Panc1 (cell line): ENCODE measurements at regions not wholly inside any gene's neighbourhood (a gene's known extent, or its start where the extent isn't known, plus 50 kb on each side); places are given as distances from the start of the nearest gene placed in this dataset.

ENCODE experiments used
- ATAC-seq: fragments of 200-7000 bp; cut with Tn5 transposase; 2 replicates; pipeline ENCODE4 v1.9.1; 2020; ENCODE audit warnings: mild to moderate bottlenecking, moderate library complexity
- BruUV-seq: library from RNA; stranded (reverse); fragments of 400-500 nt; replicated peaks from 2 replicates; lab custom pipeline; 2021; lab: Mats Ljungman, UMichigan
- CTCF ChIA-PET: fragments of 300-600 bp; sonication (Branson Sonifier 250); formaldehyde crosslinking; loops from one replicate; lab custom pipeline; 2022; ENCODE audit warnings: antibody characterized with exemption; lab: Charles Lee
- POLR2A ChIA-PET: fragments of 300-600 bp; sonication (Branson Sonifier 250); formaldehyde crosslinking; loops from one replicate; lab custom pipeline; 2022; ENCODE audit warnings: antibody characterized with exemption; lab: Charles Lee
- DNase-seq: peaks from one replicate; pipeline ENCODE4 v3.0.0-alpha.2; 2010; ENCODE audit warnings: low read depth, low spot score
- H3K27ac ChIP-seq: 2 replicates; pipeline ENCODE4 v1.5.1; 2011; ENCODE audit warnings: mild to moderate bottlenecking, low read length, inconsistent platforms
- H3K27me3 ChIP-seq: fragments of 200-500 bp; sonication (Bioruptor generic); 2 replicates; pipeline ENCODE4 v1.6.0; 2014; ENCODE audit warnings: low read length, inconsistent platforms; ENCODE audit not compliant: control insufficient read depth, insufficient read depth
- H3K36me3 ChIP-seq: fragments of 200-500 bp; sonication (Bioruptor generic); 2 replicates; pipeline ENCODE4 v1.5.1; 2014; ENCODE audit warnings: inconsistent platforms, mild to moderate bottlenecking, low read length, moderate library complexity; ENCODE audit not compliant: control insufficient read depth, insufficient read depth
- H3K4me1 ChIP-seq: 2 replicates; pipeline ENCODE4 v1.5.1; 2011; ENCODE audit warnings: inconsistent platforms, mild to moderate bottlenecking, low read length, moderate library complexity; ENCODE audit not compliant: control insufficient read depth, insufficient read depth
- H3K4me3 ChIP-seq, 2 experiments: 2 replicates each; pipeline ENCODE4 v1.5.1; 2011 to 2012; ENCODE audit warnings: low read depth in 2 of 2, low read length in 2 of 2, mild to moderate bottlenecking in 2 of 2, inconsistent platforms in 1 of 2, moderate library complexity in 1 of 2
- H3K9me3 ChIP-seq: fragments of 200-500 bp; sonication (Bioruptor generic); 2 replicates; pipeline ENCODE4 v1.5.1; 2014; ENCODE audit warnings: low read depth, mild to moderate bottlenecking, inconsistent platforms, low read length, moderate library complexity; ENCODE audit not compliant: control insufficient read depth, insufficient read depth
- POLR2AphosphoS5 ChIP-seq: IDR thresholded peaks from 2 replicates; pipeline ENCODE4 v1.6.1; 2012; ENCODE audit warnings: mild to moderate bottlenecking, low read depth, low read length, moderate library complexity
- SIN3A ChIP-seq: IDR thresholded peaks from 2 replicates; pipeline ENCODE4 v1.6.1; 2012; ENCODE audit warnings: low read depth, mild to moderate bottlenecking, low read length, moderate library complexity, borderline replicate concordance; ENCODE audit not compliant: insufficient read depth
- TCF7L2 ChIP-seq: IDR thresholded peaks from 2 replicates; pipeline ENCODE4 v1.6.1; 2011; ENCODE audit warnings: mild to moderate bottlenecking, low read depth, low read length, inconsistent platforms
- in situ Hi-C: cut with HindIII; loops from 2 replicates; pipeline ENCODE4 v1.10.0; 2016; ENCODE audit warnings: low sequenced_read_pairs, low pct_unique_long_range_greater_than_20kb
- intact Hi-C: fragments of 100-400 bp; cut with micrococcal nuclease; formaldehyde crosslinking; loops from one replicate; pipeline ENCODE4 v1.10.0; 2022; ENCODE audit not compliant: unreplicated experiment
- TF ChIP-seq, protein P1 (sequence below): fragments of 450-650 bp; IDR thresholded peaks from 2 replicates; pipeline ENCODE4 v1.5.1; 2017; ENCODE audit warnings: mild to moderate bottlenecking
- TF ChIP-seq, protein P2 (sequence below), 2 experiments: IDR thresholded peaks; 2 replicates each; pipeline ENCODE4 v1.6.1; 2011 to 2012; ENCODE audit warnings: low read depth in 2 of 2, control low read depth in 1 of 2, low read length in 1 of 2, mild to moderate bottlenecking in 1 of 2, moderate library complexity in 1 of 2; ENCODE audit not compliant: insufficient read depth in 1 of 2

DNA sequence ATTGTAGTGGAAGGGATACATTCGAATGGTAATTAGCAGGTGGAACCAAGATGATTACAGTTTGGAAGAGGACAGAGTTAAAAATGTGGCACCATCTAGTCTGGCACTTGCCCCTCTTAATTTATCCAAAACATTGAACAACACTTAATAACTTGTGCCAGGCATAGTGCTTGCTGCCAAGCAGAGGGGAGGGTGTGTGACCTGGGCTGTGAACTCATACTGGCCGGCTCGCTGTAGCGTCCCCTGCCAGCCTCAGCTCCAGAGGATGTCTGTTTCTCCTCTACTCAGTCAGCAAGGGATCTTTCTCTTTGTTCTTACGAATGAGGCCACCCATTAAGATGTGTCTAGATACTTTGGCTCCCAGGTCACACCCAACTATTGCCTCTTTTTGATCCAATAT lies 179.4 kb upstream of the INHBA start:
- no peak for TF ChIP-seq POLR2AphosphoS5
- TF ChIP-seq, protein P1, sequence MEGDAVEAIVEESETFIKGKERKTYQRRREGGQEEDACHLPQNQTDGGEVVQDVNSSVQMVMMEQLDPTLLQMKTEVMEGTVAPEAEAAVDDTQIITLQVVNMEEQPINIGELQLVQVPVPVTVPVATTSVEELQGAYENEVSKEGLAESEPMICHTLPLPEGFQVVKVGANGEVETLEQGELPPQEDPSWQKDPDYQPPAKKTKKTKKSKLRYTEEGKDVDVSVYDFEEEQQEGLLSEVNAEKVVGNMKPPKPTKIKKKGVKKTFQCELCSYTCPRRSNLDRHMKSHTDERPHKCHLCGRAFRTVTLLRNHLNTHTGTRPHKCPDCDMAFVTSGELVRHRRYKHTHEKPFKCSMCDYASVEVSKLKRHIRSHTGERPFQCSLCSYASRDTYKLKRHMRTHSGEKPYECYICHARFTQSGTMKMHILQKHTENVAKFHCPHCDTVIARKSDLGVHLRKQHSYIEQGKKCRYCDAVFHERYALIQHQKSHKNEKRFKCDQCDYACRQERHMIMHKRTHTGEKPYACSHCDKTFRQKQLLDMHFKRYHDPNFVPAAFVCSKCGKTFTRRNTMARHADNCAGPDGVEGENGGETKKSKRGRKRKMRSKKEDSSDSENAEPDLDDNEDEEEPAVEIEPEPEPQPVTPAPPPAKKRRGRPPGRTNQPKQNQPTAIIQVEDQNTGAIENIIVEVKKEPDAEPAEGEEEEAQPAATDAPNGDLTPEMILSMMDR: no peak
- TF ChIP-seq, protein P2, sequence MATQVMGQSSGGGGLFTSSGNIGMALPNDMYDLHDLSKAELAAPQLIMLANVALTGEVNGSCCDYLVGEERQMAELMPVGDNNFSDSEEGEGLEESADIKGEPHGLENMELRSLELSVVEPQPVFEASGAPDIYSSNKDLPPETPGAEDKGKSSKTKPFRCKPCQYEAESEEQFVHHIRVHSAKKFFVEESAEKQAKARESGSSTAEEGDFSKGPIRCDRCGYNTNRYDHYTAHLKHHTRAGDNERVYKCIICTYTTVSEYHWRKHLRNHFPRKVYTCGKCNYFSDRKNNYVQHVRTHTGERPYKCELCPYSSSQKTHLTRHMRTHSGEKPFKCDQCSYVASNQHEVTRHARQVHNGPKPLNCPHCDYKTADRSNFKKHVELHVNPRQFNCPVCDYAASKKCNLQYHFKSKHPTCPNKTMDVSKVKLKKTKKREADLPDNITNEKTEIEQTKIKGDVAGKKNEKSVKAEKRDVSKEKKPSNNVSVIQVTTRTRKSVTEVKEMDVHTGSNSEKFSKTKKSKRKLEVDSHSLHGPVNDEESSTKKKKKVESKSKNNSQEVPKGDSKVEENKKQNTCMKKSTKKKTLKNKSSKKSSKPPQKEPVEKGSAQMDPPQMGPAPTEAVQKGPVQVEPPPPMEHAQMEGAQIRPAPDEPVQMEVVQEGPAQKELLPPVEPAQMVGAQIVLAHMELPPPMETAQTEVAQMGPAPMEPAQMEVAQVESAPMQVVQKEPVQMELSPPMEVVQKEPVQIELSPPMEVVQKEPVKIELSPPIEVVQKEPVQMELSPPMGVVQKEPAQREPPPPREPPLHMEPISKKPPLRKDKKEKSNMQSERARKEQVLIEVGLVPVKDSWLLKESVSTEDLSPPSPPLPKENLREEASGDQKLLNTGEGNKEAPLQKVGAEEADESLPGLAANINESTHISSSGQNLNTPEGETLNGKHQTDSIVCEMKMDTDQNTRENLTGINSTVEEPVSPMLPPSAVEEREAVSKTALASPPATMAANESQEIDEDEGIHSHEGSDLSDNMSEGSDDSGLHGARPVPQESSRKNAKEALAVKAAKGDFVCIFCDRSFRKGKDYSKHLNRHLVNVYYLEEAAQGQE (IDR thresholded peaks at IDR 0.05; ENCODE audit: insufficient read depth in 1 of 2, low read depth in 2 of 2, low read length in 1 of 2): no peak
- BruUV-seq: no TSS peak
- ATAC-seq (no peak), DNase-seq (no peak)
- intact Hi-C loops: no loop called here
- no peak overlapping the region for H3K4me3 ChIP-seq
- CTCF ChIA-PET: no interaction called here
- no peak overlapping the region for H3K27ac ChIP-seq
- H3K36me3 ChIP-seq: no peaks in the 10 kb centered on the region
- in situ Hi-C loops: no loop called here
- POLR2A ChIA-PET: no interaction called here
- H3K9me3 ChIP-seq: no peaks in the 10 kb centered on the region
- H3K4me1 ChIP-seq: no peaks in the 10 kb centered on the region
- no peaks in the 10 kb centered on the region for H3K27me3 ChIP-seq

DNA sequence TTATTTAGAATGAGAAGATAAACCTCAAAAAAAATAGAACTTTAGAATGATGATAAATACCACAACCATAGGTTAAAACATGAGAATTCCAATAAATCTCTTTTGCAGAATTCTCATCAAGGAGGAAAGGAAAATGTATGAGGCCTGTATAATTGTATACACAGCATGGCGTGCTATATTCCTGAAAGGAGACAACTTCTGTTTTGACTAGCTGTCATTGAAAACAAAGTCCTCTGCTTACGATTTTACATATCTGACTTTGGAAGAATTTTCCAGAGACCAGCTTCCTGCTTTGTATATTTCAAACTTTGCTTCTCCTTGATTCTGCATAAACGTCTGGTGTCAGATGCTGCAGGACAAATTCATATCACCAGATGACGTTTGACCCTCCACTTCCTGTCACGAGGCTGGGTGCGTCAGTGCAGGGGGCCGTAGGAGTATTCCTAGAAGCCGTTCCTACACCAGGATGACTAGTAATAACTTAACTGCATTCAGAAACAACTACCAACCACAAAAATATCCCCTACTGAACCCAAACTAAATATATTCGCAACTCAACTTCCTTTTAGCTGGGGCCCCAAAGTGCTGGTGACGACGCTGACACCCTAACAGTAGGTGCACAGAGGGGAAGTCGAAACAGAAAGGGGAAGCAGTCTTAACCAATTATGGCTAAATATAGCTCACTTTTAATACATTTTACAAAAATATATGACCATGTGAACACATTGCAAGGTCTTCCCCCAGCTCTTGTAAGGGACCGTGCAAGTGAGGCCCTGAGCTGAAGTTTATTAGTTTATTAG lies 178.6 kb upstream of the INHBA start:
- POLR2A ChIA-PET: no interaction called here
- no peak overlapping the region for H3K27ac ChIP-seq
- H3K4me3 ChIP-seq: no peak overlapping the region
- no peak for DNase-seq
- H3K4me1 ChIP-seq: no peaks in the 10 kb centered on the region
- ATAC-seq: no peak
- TF ChIP-seq, protein P2 (IDR thresholded peaks at IDR 0.05; ENCODE audit: insufficient read depth in 1 of 2, low read depth in 2 of 2, low read length in 1 of 2): no peak
- no peak for TF ChIP-seq TCF7L2
- no peak for TF ChIP-seq SIN3A
- TF ChIP-seq, protein P1: no peak
- TF ChIP-seq POLR2AphosphoS5: no peak
- CTCF ChIA-PET: no interaction called here
- no peaks in the 10 kb centered on the region for H3K27me3 ChIP-seq
- H3K9me3 ChIP-seq: no peaks in the 10 kb centered on the region
- H3K36me3 ChIP-seq: no peaks in the 10 kb centered on the region
- intact Hi-C loops: no loop called here
- in situ Hi-C loops: no loop called here
- no TSS peak for BruUV-seq
